Psoas muscle (tissue), 7 donors: ENCODE measurements at regions not wholly inside any gene's neighbourhood (a gene's known extent, or its start where the extent isn't known, plus 50 kb on each side); places are given as distances from the start of the nearest gene placed in this dataset.

Experiments used
- ATAC-seq, 4 donors: fragments of 200-7000 bp; cut with Tn5 transposase; one replicate each; pipeline ENCODE4 v1.9.1; 2020; ENCODE audit warnings: moderate library complexity in 3 of 4, mild to moderate bottlenecking in 2 of 4
- DNase-seq, 2 donors: peaks; one replicate each; pipeline ENCODE4 v3.0.0-alpha.2; 2020
- H3K27ac ChIP-seq: fragments of 200-600 bp; one replicate; pipeline ENCODE4 v1.8.0; 2022
- H3K27me3 ChIP-seq, 3 donors: fragments of 200-600 bp in 1 of 3; one replicate each; pipeline versions ENCODE4 v1.6.1 to v1.8.0; 2013 to 2022; ENCODE audit warnings: low read length in 2 of 3, mild to moderate bottlenecking in 2 of 3, moderate library complexity in 1 of 3; ENCODE audit not compliant: insufficient read depth in 3 of 3
- H3K36me3 ChIP-seq, 2 donors: fragments of 200-600 bp in 1 of 2; one replicate each; pipeline versions ENCODE4 v1.6.1 to v1.8.0; 2013 to 2022; ENCODE audit warnings: low read depth in 1 of 2, mild to moderate bottlenecking in 1 of 2, moderate library complexity in 1 of 2; ENCODE audit not compliant: insufficient read depth in 1 of 2
- H3K4me1 ChIP-seq: fragments of 200-600 bp; one replicate; pipeline ENCODE4 v1.8.0; 2022
- H3K4me3 ChIP-seq: fragments of 200-600 bp; one replicate; pipeline ENCODE4 v1.8.0; 2022; ENCODE audit warnings: mild to moderate bottlenecking
- H3K9me3 ChIP-seq: fragments of 200-600 bp; one replicate; pipeline ENCODE4 v1.8.0; 2022
- CTCF ChIP-seq: fragments of 200-600 bp; IDR thresholded peaks from one replicate; pipeline ENCODE4 v1.8.0; 2022; ENCODE audit warnings: antibody characterized with exemption
- WGBS, 3 donors: extraction: QIAGEN DNeasy Blood & Tissue Kit; methylation state at CpG; one replicate each; pipeline versions ENCODE4 v1.1.6 to v1.1.7; 2013; 5-methylcytosine and 5-hydroxymethylcytosine counted together
- intact Hi-C, 2 donors: fragments of 100-400 bp; cut with DNase I; formaldehyde crosslinking; loops; one replicate each; pipeline versions ENCODE4 v1.11.0 to v1.14.2; 2022
- donor health status: healthy with polysubstance abuse.
- donor health status: DM: no; HTN: no; CAD: no; lungs with moderate emphysema.
- donor health status: Bipolar disorder and iron deficiency.
- donor health status: healthy.
- donor health status: DM: yes; HTN: yes; CAD: no.
- donor health status: DM: no; HTN: no; CAD: no.
- donor health status: DM: yes; HTN: yes; CAD: no.

DNA sequence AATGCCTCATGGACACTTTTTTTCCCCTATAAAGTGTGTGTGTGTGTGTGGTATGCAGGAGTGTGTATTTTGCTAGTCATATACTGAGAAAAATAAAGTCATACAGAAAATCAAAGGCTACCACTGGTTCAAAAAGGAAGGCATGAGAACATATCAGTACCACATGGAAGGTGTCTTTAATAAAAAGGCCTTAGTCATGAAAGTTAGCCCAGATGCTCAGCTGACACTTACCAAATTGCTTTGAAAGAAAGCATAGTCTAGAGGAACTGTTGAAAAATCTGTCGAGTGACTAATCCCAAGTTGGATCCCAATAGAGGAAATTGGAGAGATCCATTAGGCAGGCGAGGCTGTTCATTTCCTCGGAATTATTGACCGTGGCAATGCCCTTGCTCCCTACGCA lies 432.9 kb upstream of the CFAP20DC start:
- ATAC-seq (no peak), DNase-seq (no peak)
- intact Hi-C loops = no loop called here
- Histone ChIP-seq H3K36me3 (no peaks in the 10 kb centered on the region), H3K9me3 (no peaks in the 10 kb centered on the region), H3K4me3 (no peak overlapping the region), H3K27me3 (no peaks in the 10 kb centered on the region), H3K27ac (no peak overlapping the region), H3K4me1 (no peaks in the 10 kb centered on the region)
- 37 to 72% (median 54%) methylated on average over 5 of the region's 5 CpGs for WGBS, 3 donors
- no peak for TF ChIP-seq CTCF

DNA sequence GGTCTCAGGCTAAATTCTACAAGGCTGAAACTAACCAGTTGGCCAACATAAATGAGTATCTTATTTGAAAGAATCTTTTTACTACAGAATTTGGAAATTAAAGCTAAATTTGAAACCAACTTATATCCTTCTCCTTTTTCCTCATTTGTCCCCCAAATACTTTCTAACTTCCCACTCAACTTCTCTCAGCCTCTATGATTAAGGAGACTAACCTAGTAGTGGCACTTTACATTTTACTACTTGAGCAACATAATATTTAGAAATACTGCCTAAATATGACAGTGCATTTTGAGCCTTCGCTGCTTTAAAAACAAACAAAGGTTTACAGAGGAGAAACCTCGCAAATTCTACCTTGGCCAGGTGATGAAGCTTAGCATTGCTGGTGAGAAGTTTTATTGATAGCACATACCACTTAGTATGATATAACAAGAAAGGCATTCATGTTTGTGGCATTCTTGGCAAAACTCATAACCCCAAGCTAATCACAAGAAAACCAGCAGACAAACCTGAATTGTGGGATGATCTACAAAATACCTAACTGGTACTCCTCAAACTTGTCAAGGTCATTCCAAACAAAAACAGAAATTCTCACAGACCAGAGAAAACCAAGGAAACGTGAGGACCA lies 432.1 kb upstream of the CFAP20DC start:
- WGBS, 3 donors = 91 to 95% (median 94%) methylated on average over 3 of the region's 3 CpGs
- no peak for TF ChIP-seq CTCF
- no peak for DNase-seq
- no peaks in the 10 kb centered on the region for H3K9me3 ChIP-seq
- intact Hi-C loops = no loop called here
- ATAC-seq = no peak
- H3K36me3 ChIP-seq = no peaks in the 10 kb centered on the region
- no peaks in the 10 kb centered on the region for H3K27me3 ChIP-seq
- no peak overlapping the region for H3K27ac ChIP-seq
- H3K4me3 ChIP-seq = no peak overlapping the region
- no peaks in the 10 kb centered on the region for H3K4me1 ChIP-seq

- Histone ChIP-seq H3K27ac (no peak overlapping the region), H3K4me3 (no peak overlapping the region), H3K27me3 (no peaks in the 10 kb centered on the region), H3K36me3 (no peaks in the 10 kb centered on the region), H3K9me3 (no peaks in the 10 kb centered on the region), H3K4me1 (no peaks in the 10 kb centered on the region)
- no peak for ATAC-seq
- no peak for DNase-seq
- intact Hi-C loops = no loop called here
- TF ChIP-seq CTCF = no peak
- WGBS, 3 donors = 34 to 52% (median 42%) methylated on average over 5 of the region's 5 CpGs
Observed at GRCh38 chr3:59480486-59480995, 430.7 kb upstream of the CFAP20DC start.

DNA sequence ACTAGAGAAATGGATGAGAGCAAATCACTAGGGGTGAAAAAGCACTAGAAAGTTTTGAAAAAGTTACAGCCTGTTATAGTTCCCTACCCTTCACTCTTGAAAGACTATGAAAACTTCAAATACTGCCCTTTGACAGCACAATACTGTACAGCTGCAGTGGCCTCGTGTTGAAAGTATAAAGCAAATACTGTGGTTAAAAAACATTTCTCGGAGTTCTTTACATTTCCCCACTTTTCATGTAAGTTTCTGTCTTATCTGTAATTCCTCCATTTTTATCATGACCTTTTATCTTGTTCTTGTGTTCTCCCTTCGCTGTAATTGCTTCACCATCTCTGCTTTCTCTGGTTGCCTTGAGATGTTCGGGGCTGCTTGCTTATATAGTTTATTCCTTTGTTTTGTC lies 423.8 kb upstream of the CFAP20DC start:
- WGBS, 3 donors = 81 to 89% (median 82%) methylated on average over 4 of the region's 4 CpGs

More for the DNA sequence above, 423.8 kb upstream of the CFAP20DC start:
- intact Hi-C loops = no loop called here
- no peaks in the 10 kb centered on the region for H3K9me3 ChIP-seq
- DNase-seq (no peak), ATAC-seq (no peak)
- no peak overlapping the region for H3K27ac ChIP-seq
- H3K4me3 ChIP-seq = no peak overlapping the region
- H3K36me3 ChIP-seq = no peaks in the 10 kb centered on the region
- H3K27me3 ChIP-seq = no peaks in the 10 kb centered on the region
- H3K4me1 ChIP-seq = no peaks in the 10 kb centered on the region
- TF ChIP-seq CTCF = no peak
